ENCODE measurements at regions not wholly inside any gene's neighbourhood (a gene's known extent, or its start where the extent isn't known, plus 50 kb on each side); places are given as distances from the start of the nearest gene placed in this dataset.

- Histone ChIP-seq H2BK12ac (ENCODE audit: low read depth, low read length) (no peak overlapping the region; the same call in 1 of the 2 replicates), H3K14ac (ENCODE audit: insufficient read length) (no peak overlapping the region), H4K20me1 (replicated peaks in 1 of 2; ENCODE audit: control insufficient read depth in 1 of 2, insufficient read depth in 2 of 2, low read length in 2 of 2) (no peaks in the 10 kb centered on the region), H3K4me1 (replicated peaks in 1 of 4; ENCODE audit: control insufficient read depth in 3 of 4, insufficient read depth in 4 of 4, low read length in 3 of 4) (peaks cover 3 to 7% (median 6%) of the 10 kb centered on the region in 4 experiments), H3K27me3 (replicated peaks in 1 of 4; ENCODE audit: control insufficient read depth in 3 of 4, extremely low read depth in 1 of 4, insufficient read depth in 3 of 4, low read length in 3 of 4) (no peaks in the 10 kb centered on the region), H4K5ac (ENCODE audit: insufficient read length, low read depth, low read length) (no peak overlapping the region), H4K8ac (ENCODE audit: extremely low read depth, insufficient read depth, low read length) (no peak overlapping the region), H2BK20ac (ENCODE audit: low read length) (no peak overlapping the region), H2AK5ac (ENCODE audit: low read depth, low read length) (no peak overlapping the region), H2AFZ (ENCODE audit: low read length) (no peak overlapping the region), H3K9me3 (ENCODE audit: insufficient read depth in 2 of 2, low read depth in 1 of 2, low read length in 1 of 2) (no peaks in the 10 kb centered on the region), H3K4me3 (ENCODE audit: extremely low read depth in 1 of 4, insufficient read depth in 2 of 4, low read depth in 3 of 4, low read length in 4 of 4) (no peak overlapping the region), H3K79me2 (ENCODE audit: control insufficient read depth in 1 of 2, insufficient read depth in 2 of 2, low read length in 2 of 2) (no peaks in the 10 kb centered on the region), H2BK15ac (ENCODE audit: low read length) (no peak overlapping the region), H4K91ac (replicated peaks; ENCODE audit: insufficient read length, low read length) (no peak overlapping the region), H3K79me1 (ENCODE audit: low read depth, low read length) (no peaks in the 10 kb centered on the region), H3K27ac (ENCODE audit: low read depth, low read length) (no peak overlapping the region), H3K4ac (replicated peaks; ENCODE audit: insufficient read length, low read depth, low read length) (no peak overlapping the region), H3K9ac (replicated peaks in 1 of 4; ENCODE audit: extremely low read depth in 1 of 4, low read depth in 3 of 4, low read length in 3 of 4) (no peak overlapping the region), H3K18ac (ENCODE audit: extremely low read depth, low read length) (no peak overlapping the region), H2BK5ac (ENCODE audit: low read depth, low read length) (no peak overlapping the region), H3K23me2 (ENCODE audit: low read depth, low read length) (no peaks in the 10 kb centered on the region), H3K36me3 (ENCODE audit: control insufficient read depth in 2 of 4, insufficient read depth in 4 of 4, low read length in 3 of 4) (no peaks in the 10 kb centered on the region; a peak in 1 of 8 replicates), H3K23ac (ENCODE audit: insufficient read length) (no peak overlapping the region), H3K56ac (replicated peaks; ENCODE audit: insufficient read length, low read depth, low read length) (no peak overlapping the region), H3K4me2 (ENCODE audit: insufficient read depth in 1 of 2, low read depth in 2 of 2, low read length in 2 of 2) (peak overlapping the region; percentile 2 to 48; a peak in 2 of 4 replicates), H2BK120ac (replicated peaks; ENCODE audit: low read depth, low read length) (no peak overlapping the region)
- ChIA-PET POLR2A (ENCODE audit: partially characterized antibody) (no interaction called here), CTCF (ENCODE audit: partially characterized antibody) (no interaction called here)
- WGBS, 2 experiments (ENCODE audit: extremely low coverage in 1 of 2, insufficient coverage in 1 of 2, insufficient read length in 1 of 2, insufficient replicate concordance in 2 of 2, low coverage in 1 of 2, low lambda C conversion rate in 2 of 2, missing lambda C conversion rate in 1 of 2): 80% methylated on average over 2 of the region's 2 CpGs; no CpG with 5 or more reads in 1 of the 2 experiments
- FAIRE-seq (no peak), DNase-seq (ENCODE audit: low read depth in 1 of 2, low spot score in 2 of 2) (no peak)
- TF ChIP-seq SP4 (IDR thresholded peaks at IDR 0.05; ENCODE audit: low read length) (no peak), PHF8 (conservative IDR thresholded peaks at IDR 0.05; ENCODE audit: low read depth, low read length) (no peak), NANOG (IDR thresholded peaks at IDR 0.05; ENCODE audit: insufficient read depth, low read depth, low read length, poor library complexity, severe bottlenecking) (no peak), BRCA1 (IDR thresholded peaks at IDR 0.05; ENCODE audit: low read depth, low read length) (no peak), CTCF (IDR thresholded peaks at IDR 0.05; ENCODE audit: control extremely low read depth in 1 of 3, insufficient read depth in 1 of 3, low read depth in 1 of 3, low read length in 3 of 3) (no peak), CHD1 (IDR thresholded peaks at IDR 0.05; ENCODE audit: low read depth, low read length) (no peak), BCL11A (IDR thresholded peaks at IDR 0.05; ENCODE audit: low read depth in 2 of 2, low read length in 2 of 2) (no peak)
Observed at GRCh38 chr9:80448996-80449395, 877.2 kb downstream of the TLE4 start.
